IMR-90 (cell line): ENCODE measurements at regions not wholly inside any gene's neighbourhood (a gene's known extent, or its start where the extent isn't known, plus 50 kb on each side); places are given as distances from the start of the nearest gene placed in this dataset.
"Not testable (repeated sequence)": the region's sequence is repeated elsewhere in the genome, so short reads cannot be mapped to it uniquely, and the experiment has no call there.

ENCODE experiments used
- ATAC-seq: fragments of 200-7000 bp; cut with Tn5 transposase; 2 replicates; pipeline ENCODE4 v1.9.1; 2020; ENCODE audit warnings: low read depth, mild to moderate bottlenecking, moderate library complexity
- BruUV-seq: library from RNA; stranded (reverse); fragments of 400-500 nt; replicated peaks from 2 replicates; lab custom pipeline; 2021; lab: Mats Ljungman, UMichigan
- CTCF ChIA-PET: fragments of 300-600 bp; formaldehyde crosslinking; extraction: SDS; loops from one replicate; lab custom pipeline; 2021; ENCODE audit warnings: antibody characterized with exemption; lab: Yijun Ruan, JAX
- POLR2A ChIA-PET: fragments of 300-600 bp; sonication (Branson Sonifier 250); formaldehyde crosslinking; loops from one replicate; lab custom pipeline; 2022; ENCODE audit warnings: antibody characterized with exemption; ENCODE audit not compliant: unreplicated experiment; lab: Charles Lee
- DNase-seq: peaks from one replicate; pipeline ENCODE4 v3.0.0; 2013
- H2AFZ ChIP-seq: replicated peaks from 2 replicates; pipeline ENCODE3; 2013; ENCODE audit warnings: low read length, mild to moderate bottlenecking; ENCODE audit not compliant: poor library complexity
- H2AK5ac ChIP-seq: 2 replicates; pipeline ENCODE4 v1.6.1; 2013; ENCODE audit warnings: low read depth, low read length, inconsistent platforms
- H2AK9ac ChIP-seq: replicated peaks from 2 replicates; pipeline ENCODE3; 2013; ENCODE audit warnings: mild to moderate bottlenecking, low read depth, low read length, moderate library complexity; ENCODE audit not compliant: poor library complexity
- H2BK120ac ChIP-seq: 2 replicates; pipeline ENCODE4 v1.6.1; 2013; ENCODE audit warnings: low read depth, low read length, inconsistent platforms
- H2BK15ac ChIP-seq: 3 replicates; pipeline ENCODE4 v1.6.1; 2013; ENCODE audit warnings: low read depth, low read length, inconsistent platforms
- H2BK20ac ChIP-seq: 2 replicates; pipeline ENCODE4 v1.6.1; 2013; ENCODE audit warnings: low read depth, mild to moderate bottlenecking, inconsistent platforms, low read length, moderate library complexity
- H2BK5ac ChIP-seq: 2 replicates; pipeline ENCODE4 v1.6.1; 2013; ENCODE audit warnings: mild to moderate bottlenecking, low read depth, low read length, inconsistent platforms; ENCODE audit not compliant: poor library complexity, severe bottlenecking
- H3K14ac ChIP-seq: replicated peaks from 2 replicates; pipeline ENCODE4 v1.6.1; 2013; ENCODE audit warnings: low read depth, low read length, inconsistent platforms
- H3K18ac ChIP-seq: 2 replicates; pipeline ENCODE4 v1.6.1; 2013; ENCODE audit warnings: low read depth, low read length, control low read depth
- H3K23ac ChIP-seq: 2 replicates; pipeline ENCODE4 v1.6.1; 2013; ENCODE audit warnings: low read depth, low read length, inconsistent platforms
- H3K27ac ChIP-seq: 2 replicates; pipeline ENCODE4 v1.5.1; 2013; ENCODE audit warnings: mild to moderate bottlenecking, control low read depth, low read length; ENCODE audit not compliant: insufficient read depth
- H3K27me3 ChIP-seq: 2 replicates; pipeline ENCODE4 v1.6.1; 2013; ENCODE audit warnings: low read length; ENCODE audit not compliant: control insufficient read depth, insufficient read depth
- H3K36me3 ChIP-seq: 2 replicates; pipeline ENCODE4 v1.6.1; 2013; ENCODE audit warnings: low read length, mixed read lengths; ENCODE audit not compliant: control insufficient read depth, insufficient read depth
- H3K4ac ChIP-seq: 2 replicates; pipeline ENCODE4 v1.6.1; 2013; ENCODE audit warnings: low read depth, low read length, inconsistent platforms
- H3K4me1 ChIP-seq: 2 replicates; pipeline ENCODE4 v1.6.1; 2013; ENCODE audit warnings: low read length, mixed read lengths; ENCODE audit not compliant: control insufficient read depth, insufficient read depth
- H3K4me2 ChIP-seq: 2 replicates; pipeline ENCODE4 v1.6.1; 2013; ENCODE audit warnings: low read depth, mild to moderate bottlenecking, control low read depth, low read length, moderate library complexity
- H3K4me3 ChIP-seq: 2 replicates; pipeline ENCODE4 v1.5.1; 2013; ENCODE audit warnings: low read depth, mild to moderate bottlenecking, control low read depth, low read length, moderate library complexity; ENCODE audit not compliant: insufficient read depth
- H3K56ac ChIP-seq: 2 replicates; pipeline ENCODE4 v1.6.1; 2013; ENCODE audit warnings: low read length, inconsistent platforms; ENCODE audit not compliant: insufficient read depth; ENCODE audit errors: extremely low read depth
- H3K79me1 ChIP-seq, 2 experiments: 2 replicates each; pipeline ENCODE4 v1.6.1; 2013; ENCODE audit warnings: low read length in 2 of 2, inconsistent platforms in 1 of 2, low read depth in 1 of 2
- H3K9ac ChIP-seq: 2 replicates; pipeline ENCODE4 v1.6.1; 2013; ENCODE audit warnings: low read depth, low read length, control low read depth
- H3K9me1 ChIP-seq: 2 replicates; pipeline ENCODE4 v1.6.1; 2013; ENCODE audit warnings: low read length, inconsistent platforms; ENCODE audit not compliant: insufficient read depth
- H3K9me3 ChIP-seq: 2 replicates; pipeline ENCODE4 v1.6.1; 2013; ENCODE audit warnings: low read length; ENCODE audit not compliant: control insufficient read depth, insufficient read depth
- H4K20me1 ChIP-seq: 2 replicates; pipeline ENCODE4 v1.6.1; 2013; ENCODE audit warnings: low read length, inconsistent platforms; ENCODE audit not compliant: insufficient read depth
- H4K5ac ChIP-seq: 2 replicates; pipeline ENCODE4 v1.6.1; 2013; ENCODE audit warnings: mild to moderate bottlenecking, low read depth, low read length, control low read depth
- H4K8ac ChIP-seq, 2 experiments: 2 replicates each; pipeline ENCODE4 v1.6.1; 2013; ENCODE audit warnings: low read depth in 2 of 2, low read length in 2 of 2, control low read depth in 1 of 2, inconsistent platforms in 1 of 2
- H4K91ac ChIP-seq: 2 replicates; pipeline ENCODE4 v1.6.1; 2013; ENCODE audit warnings: low read depth, low read length, inconsistent platforms; ENCODE audit not compliant: insufficient read depth
- WGBS, 2 experiments: methylation state at CpG; one replicate each; pipeline versions ENCODE4 v1.1.5 to v1.1.7; 2013; ENCODE audit warnings: missing lambda C conversion rate in 2 of 2; ENCODE audit not compliant: insufficient read length in 1 of 2; ENCODE audit errors: extremely low coverage in 2 of 2; 5-methylcytosine and 5-hydroxymethylcytosine counted together
- dilution Hi-C: fragments of 300-500 bp; cut with HindIII; formaldehyde crosslinking; loops from one replicate; pipeline ENCODE4 v1.14.3; 2018; ENCODE audit warnings: low sequenced_read_pairs; ENCODE audit not compliant: unreplicated experiment
- in situ Hi-C: fragments of 300-500 bp; cut with MboI; formaldehyde crosslinking; loops from 3 replicates; pipeline ENCODE4 v1.14.3; 2019; ENCODE audit warnings: low sequenced_read_pairs, inconsistent platforms, mixed read lengths
- intact Hi-C: fragments of 100-400 bp; cut with micrococcal nuclease; formaldehyde crosslinking; loops from 2 replicates; pipeline ENCODE4 v1.10.0; 2022

DNA sequence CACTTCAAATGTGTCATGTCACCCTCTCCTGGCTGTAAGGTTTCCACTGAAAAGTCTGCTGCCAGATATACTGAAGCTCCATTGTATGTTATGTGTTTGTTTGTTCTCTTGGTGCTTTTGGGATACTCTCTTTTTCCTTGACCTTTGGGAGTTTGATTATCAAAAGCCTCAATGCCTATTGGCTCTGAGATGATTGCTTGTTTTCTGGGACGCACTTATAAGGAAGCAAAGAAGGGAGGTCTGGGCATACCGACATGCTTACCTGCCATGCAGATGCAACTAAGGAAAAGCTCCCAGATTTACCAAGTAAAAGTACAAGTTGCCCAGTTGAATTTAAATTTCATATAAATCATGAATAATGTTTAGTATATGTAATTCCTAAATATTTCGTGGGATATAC lies 145.3 kb downstream of the SYT15 start:
- H2BK5ac ChIP-seq, H2BK15ac ChIP-seq, H4K5ac ChIP-seq, POLR2A ChIA-PET, H3K56ac ChIP-seq, H3K23ac ChIP-seq, BruUV-seq, dilution Hi-C loops, CTCF ChIA-PET, H4K20me1 ChIP-seq, H3K27me3 ChIP-seq, H3K9me3 ChIP-seq, H3K18ac ChIP-seq, H3K4ac ChIP-seq, in situ Hi-C loops, H3K27ac ChIP-seq, H2AFZ ChIP-seq, H4K8ac ChIP-seq, H2AK9ac ChIP-seq, H3K4me3 ChIP-seq, H3K4me2 ChIP-seq, H3K9ac ChIP-seq, H2BK20ac ChIP-seq, H3K9me1 ChIP-seq, H3K14ac ChIP-seq, H3K4me1 ChIP-seq, DNase-seq, H3K36me3 ChIP-seq, H4K91ac ChIP-seq, intact Hi-C loops, H3K79me1 ChIP-seq, ATAC-seq, H2AK5ac ChIP-seq, H2BK120ac ChIP-seq: not testable (repeated sequence)
- no CpG with 5 or more reads among the region's 3 CpGs for WGBS, 2 experiments

DNA sequence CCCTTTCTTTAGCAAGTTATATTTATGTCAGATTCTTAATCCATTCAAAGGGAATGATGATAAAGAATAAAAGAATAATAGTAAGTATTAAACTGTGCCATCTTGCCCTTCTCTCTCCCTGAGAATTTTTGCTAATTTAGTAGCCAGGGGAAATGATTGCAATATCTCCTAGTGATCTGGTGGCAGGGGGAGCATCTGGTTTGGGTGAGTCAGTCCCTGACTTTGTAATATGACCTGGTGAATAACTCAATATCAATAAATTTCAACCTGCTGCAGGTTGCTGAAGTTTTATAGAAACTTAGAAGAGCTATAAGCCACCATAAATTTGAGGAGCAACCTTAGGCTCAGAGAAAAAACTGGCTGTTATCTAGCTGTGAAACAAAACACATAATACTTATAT lies 149.4 kb downstream of the SYT15 start:
- H3K79me1 ChIP-seq, H4K20me1 ChIP-seq, ATAC-seq, H3K9ac ChIP-seq, H4K91ac ChIP-seq, H3K36me3 ChIP-seq, H2BK15ac ChIP-seq, H3K23ac ChIP-seq, H2BK120ac ChIP-seq, H2AK9ac ChIP-seq, H3K27ac ChIP-seq, H4K5ac ChIP-seq, dilution Hi-C loops, H3K9me3 ChIP-seq, H3K4me2 ChIP-seq, BruUV-seq, H3K27me3 ChIP-seq, H3K4ac ChIP-seq, in situ Hi-C loops, H3K9me1 ChIP-seq, H3K18ac ChIP-seq, H4K8ac ChIP-seq, H3K4me3 ChIP-seq, H3K4me1 ChIP-seq, H2AFZ ChIP-seq, CTCF ChIA-PET, H3K14ac ChIP-seq, H3K56ac ChIP-seq, intact Hi-C loops, H2AK5ac ChIP-seq, DNase-seq, POLR2A ChIA-PET, H2BK5ac ChIP-seq, H2BK20ac ChIP-seq: not testable (repeated sequence)
